TTC549 (cell line): ENCODE measurements at regions not wholly inside any gene's neighbourhood (a gene's known extent, or its start where the extent isn't known, plus 50 kb on each side); places are given as distances from the start of the nearest gene placed in this dataset.
"Not testable (repeated sequence)": the region's sequence is repeated elsewhere in the genome, so short reads cannot be mapped to it uniquely, and the experiment has no call there.

Experiments used
- FAIRE-seq: peaks from 2 replicates; lab custom pipeline; 2012; peaks lifted over from hg19 to GRCh38; lab: Jason Lieb, UNC

DNA sequence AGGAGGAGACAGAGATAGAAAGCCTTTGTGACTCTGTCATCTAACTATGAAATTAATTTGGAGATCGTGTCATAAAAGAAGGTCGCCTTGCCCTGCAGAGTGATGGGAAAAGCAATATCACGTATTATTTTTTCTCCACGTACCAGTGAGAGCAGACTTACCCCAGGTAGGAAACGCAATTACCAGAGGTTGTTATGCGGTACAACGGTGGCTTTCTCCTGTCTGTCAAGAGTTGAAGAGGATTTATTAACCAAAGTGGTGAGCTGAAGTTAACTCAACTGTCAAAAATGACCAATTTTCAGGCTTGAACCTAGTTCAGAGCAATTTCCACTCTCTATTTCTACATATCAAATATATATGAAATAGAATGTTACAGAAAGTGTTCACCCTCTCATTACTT is 282.6 kb upstream of the PFKP start:
- no peak for FAIRE-seq

DNA sequence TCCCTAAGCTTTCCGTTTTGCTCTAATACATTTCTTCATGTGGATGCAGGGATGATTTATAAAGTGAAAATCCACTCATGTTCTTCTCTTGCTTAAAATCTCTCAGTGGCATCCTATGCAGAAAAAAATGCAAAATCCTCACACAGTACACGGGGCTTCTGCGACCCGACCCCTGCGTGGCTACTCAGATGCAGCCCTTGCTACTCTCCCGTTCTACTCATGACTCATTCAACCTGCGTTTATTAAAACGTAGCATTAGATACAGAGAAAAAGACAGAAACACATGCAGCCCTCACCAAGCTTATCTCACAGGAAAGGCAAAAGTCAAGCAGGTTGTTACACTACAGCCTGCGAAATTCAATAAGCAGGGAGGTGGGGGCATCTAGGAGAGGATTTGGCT is 284.4 kb upstream of the PFKP start:
- no peak for FAIRE-seq

DNA sequence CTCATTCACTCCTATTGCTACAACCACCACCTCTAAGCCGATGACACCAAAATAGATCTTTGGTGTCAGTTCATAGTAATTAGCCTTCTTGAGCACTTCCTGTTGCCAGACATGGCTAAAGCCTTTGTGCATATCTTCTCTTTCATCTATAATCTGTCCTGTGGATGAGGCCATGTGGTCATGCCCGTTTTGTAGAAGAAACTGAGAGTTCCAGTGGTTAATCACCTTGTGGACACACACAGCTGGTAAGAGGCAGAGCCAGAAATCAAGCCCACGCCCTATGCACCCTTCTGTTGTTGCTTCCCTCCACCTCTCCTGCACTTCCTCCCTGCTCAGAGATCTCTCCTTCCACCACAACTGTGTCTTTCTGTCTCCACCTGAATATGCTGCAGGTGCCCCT is 285.1 kb upstream of the PFKP start:
- no peak for FAIRE-seq

DNA sequence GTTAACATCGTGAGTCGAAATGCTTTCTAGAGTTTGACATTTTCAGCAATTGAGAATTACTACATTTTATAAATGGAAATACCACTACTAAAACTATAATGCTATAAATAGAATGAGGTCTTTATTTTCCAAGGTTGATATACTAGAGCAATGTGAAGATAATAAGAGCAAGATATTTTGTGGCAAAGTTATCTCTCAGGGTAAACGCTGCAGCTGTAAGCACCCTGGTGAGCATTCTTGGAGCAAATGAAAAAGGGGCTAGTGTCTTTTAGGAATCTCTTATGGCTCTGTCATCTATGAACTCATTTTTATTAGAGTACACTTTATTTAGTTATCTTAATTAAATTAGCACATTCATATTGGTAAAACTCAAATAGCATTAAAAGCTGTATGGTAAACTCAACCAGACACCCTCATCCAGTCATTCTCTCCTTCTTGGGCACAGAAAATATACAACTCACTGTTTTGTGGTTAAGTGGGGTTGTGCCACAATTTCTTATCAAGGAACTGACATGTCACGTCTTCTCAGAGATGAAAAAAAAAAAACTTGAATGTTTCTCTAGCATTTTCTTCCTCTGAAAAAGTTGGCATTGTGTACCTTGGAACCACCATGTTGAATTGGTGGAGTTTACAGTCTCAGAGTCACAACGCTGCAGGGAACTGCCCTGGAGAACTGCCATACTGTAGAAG is 289.5 kb upstream of the PFKP start:
- FAIRE-seq: no peak

DNA sequence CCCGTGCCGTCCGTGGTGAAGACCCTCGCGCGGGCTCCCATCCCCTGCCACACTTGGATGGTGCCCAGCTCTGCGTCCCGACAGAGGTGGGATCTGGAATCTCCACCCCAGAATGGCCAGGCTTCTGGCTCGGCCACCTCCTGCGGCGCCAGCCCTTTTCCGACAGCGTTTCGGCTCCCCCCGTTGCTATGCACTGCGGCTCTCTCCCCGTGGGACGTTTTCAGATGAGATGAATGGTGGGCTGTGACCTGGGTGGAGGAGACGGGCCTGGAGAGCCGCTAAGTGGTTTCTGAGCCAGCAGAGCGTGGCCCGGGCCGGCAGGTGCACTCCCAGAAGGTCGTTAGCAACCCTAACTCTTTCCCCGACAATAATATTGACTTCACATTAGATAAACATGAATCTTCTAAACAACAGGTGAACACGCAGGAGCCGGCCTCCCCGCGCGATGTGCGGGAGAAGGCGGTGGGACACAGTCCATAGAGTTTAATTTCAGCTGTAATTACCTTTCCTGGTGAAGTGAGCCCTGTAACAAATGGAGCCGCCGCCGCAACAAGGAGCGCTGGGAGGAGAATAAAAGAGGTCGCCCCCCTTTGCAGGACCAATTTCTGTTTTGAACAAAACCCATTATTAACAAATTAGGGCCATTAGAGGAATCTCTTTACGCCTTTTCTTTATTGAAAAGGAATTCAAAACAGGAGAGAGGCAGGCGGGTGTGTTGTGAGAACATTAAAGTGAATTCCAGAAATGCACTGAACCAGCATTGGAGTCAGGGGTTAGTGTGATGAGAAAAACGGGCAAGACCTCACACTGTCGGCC is 294.3 kb upstream of the PFKP start:
- no peak for FAIRE-seq

DNA sequence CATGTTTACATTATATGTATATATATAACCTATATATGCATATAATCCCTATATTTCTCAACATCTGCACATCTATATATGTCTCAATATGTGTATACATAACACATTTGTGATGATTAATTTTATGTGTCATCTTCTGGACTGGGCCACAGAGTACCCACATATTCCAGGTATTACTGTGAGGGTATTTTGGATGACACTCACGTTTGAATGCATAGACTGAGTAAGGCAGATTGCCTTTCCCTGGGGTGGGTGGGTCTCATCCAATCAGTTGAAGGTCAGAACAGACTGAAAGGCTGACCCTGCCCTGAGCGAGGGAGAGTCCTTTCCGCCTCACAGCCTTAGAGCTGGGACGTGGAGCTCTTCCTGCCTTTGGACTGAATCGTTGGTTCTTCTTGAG is 295.2 kb upstream of the PFKP start:
- no peak for FAIRE-seq

DNA sequence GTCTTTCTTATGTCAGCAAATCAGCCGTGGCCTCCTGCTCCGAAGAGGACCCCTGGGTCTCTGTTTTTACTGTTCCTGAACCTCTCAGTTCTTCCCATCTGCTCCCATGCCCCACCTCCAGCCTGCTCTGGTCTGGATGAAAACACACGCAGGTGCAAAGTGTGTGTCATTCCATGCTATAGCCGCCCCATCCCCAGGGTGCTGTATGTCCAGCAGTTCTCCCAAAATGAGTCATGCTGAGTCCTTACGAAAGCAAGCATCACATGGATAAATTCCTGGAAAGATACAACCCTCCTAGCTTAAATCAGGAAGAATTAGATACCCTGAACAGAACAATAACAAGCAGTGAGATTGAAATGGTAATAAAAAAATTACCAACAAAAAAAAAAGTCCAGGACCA is 300.1 kb upstream of the PFKP start:
- FAIRE-seq: not testable (repeated sequence)

DNA sequence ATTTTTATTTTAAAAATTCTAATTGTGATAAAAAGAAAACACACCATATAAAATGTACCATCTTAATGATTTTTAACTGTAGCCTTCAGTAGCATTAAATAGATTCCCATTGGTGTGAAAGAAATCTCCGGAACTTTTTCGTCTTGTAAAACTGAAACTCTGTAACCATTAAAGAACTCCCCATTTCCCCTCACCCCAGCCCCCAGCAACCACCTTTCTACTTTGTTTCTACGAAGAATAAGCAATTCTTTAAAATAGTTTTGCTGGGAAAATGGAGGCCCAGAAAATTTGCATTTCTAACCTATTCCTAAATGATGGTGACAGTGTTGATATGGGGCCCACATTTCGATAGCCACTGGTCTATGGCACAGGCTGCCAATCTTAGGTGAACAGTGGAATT is 305.4 kb upstream of the PFKP start:
- no peak for FAIRE-seq

DNA sequence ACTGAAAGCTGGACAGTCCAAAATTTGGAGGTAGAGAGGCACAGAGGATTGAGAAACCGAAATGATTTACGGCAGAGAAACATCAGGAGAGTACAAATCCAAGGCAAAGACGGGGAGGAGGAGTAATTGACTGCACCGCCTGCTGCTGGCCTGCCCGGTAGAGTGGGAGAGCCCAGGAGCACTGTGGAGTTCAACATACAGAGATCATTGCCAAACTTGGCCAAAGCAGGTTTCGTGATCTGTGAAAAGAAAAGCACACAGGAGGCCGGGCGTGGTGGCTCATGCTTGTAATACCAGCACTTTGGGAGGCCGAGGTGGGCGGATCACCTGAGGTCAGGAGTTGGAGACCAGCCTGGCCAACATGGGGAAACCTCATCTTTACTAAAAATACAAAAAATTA is 306.0 kb upstream of the PFKP start:
- FAIRE-seq: no peak

DNA sequence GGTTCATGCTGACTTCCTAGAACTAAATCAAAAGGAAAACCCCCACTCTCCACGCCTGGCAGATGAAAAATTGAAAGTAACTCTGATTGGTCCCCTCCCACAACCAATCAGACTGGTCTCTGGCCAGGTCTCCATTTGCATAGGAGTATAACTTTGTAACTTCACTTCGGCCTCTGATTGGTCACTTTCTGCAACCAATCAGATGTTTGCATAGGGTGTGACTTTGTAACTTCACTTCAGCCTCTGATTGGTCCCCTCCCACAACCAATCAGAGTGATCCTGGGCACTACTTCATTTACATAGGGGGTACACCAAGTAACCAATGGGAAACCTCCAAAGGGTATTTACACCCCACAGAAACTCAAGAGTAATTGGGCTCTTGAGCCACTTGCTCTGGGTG is 306.6 kb upstream of the PFKP start:
- no peak for FAIRE-seq

DNA sequence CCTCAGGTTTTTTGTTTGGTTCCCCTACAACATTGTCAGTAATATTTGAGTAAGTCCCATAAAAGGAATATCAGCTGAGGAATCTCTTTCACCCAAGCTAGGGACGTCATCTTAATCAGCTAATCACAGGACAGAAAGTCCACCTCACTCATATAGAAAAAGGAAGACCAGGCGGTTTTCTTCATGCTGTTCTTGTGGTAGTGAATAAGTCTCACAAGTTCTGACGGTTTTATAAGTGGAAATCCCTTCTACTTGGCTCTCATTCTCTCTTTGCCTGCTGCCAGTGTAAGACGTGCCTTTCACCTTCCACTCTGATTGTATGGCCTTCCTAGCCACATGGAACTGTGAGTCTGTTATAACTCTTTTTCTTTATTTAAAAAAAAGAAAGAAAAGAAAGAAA is 308.1 kb upstream of the PFKP start:
- FAIRE-seq: no peak

DNA sequence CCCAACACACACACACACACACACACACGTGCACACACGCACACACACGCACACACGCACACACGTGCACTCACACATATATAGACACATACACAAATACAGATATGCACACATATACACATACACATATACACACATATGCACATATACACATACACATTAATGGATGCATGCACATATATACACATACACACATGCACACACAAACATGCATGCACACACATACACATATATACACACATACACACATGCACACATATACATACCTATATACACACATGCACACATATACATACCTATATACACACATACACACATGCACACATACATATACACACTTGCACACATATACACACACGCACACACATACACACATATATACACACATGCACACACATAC is 312.4 kb upstream of the PFKP start:
- FAIRE-seq: no peak

DNA sequence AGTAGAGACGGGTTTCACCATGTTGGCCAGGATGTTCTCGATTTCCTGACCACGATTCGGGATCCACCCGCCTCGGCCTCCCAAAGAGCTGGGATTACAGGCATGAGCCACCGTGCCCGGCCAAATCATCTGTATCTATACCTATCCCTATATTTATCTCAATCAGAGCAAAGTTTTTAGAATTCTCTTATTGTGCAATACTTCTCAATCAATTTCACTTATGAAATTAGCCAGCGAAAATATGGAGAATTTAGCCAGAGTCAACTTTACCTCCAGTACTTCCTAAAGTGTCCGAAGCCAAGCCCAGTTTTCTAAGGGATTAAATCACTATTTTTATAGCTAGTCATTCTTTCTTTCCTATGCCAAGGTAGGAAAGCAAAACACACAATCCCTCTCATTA is 319.1 kb upstream of the PFKP start:
- no peak for FAIRE-seq

DNA sequence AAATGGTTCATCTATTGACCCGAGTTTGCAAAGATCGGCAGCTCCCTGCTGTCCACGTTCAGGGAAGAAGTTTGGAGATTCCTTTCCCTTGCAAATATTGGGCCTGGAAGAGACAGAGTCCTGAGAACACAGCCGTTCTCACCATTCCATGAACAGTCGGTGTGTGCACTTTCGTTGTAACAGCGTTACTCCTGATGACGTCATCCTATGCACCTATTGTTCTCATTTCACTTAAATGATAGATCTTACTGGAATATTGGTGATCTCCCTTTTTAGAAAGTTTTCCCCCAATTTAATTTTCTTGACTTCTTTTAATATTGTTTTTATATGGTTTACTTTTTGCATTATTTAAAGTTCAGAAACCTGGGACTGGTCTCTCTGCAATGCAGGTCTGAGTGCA is 320.7 kb upstream of the PFKP start:
- FAIRE-seq: no peak

DNA sequence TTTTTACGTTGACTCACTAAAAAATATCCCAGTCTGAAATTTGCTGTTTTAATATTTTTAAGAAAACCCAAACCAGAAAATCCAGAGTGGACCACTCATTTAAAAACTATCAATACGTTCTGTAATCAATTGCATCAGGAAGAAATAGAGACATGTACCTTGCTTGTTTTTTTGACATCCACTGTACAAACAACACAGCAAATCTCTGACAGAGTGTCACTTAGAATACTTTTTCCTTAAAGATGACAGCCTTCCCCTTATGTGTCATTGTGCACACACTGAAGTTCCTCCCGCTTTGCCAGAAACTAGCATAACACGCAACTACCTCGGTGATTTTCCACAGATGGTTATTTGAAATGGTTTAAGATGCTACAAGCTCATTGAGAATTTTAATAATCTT is 321.7 kb upstream of the PFKP start:
- no peak for FAIRE-seq

DNA sequence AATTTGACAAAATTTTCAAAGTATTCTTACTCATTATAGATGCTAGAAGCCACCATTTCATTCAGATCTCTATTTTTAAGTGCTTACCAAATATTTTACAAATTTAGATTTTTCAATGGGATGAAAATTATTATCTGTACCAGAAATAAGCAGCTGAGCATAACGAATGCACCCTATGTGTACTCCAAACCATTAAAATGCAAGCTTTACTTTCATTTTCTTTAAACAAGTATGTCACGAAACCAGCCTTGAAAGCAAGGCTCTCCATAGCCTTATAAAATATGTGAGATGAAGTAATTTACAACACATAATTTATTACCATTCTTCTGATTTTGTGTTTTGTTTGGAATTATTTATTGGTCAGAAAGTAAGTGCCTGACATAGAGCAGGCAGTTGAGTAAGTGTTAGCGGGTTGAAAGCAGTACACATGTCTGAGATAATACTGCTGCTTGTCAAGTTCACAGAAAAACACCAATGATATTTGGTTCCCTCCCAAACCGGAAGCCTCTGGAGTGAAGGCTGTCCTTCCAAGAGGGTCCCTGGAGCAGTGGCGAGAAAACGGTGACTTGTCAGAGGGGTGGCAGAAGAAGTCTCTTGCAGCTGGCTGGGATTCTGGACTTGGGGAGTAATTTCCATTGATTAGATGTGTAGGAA is 322.7 kb upstream of the PFKP start:
- FAIRE-seq: no peak

DNA sequence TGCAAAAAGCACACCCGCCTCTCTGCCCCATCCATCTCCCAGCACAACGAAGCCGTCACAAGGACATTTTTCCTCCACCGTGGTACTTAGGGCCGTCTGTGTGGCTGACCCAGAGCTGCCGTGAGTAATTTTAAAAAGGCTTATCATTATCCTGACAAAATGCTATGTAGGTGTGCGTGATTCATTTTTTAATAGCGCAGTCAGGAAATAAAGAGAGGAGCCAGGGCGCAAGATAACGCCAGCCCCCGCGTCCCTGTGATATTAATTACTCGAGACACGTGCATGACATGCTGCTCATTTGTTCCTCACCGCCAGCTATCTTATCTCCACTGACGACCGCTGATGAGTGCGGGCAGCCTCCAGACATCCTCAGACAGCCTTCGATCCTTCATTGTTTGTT is 332.7 kb upstream of the PFKP start:
- no peak for FAIRE-seq

DNA sequence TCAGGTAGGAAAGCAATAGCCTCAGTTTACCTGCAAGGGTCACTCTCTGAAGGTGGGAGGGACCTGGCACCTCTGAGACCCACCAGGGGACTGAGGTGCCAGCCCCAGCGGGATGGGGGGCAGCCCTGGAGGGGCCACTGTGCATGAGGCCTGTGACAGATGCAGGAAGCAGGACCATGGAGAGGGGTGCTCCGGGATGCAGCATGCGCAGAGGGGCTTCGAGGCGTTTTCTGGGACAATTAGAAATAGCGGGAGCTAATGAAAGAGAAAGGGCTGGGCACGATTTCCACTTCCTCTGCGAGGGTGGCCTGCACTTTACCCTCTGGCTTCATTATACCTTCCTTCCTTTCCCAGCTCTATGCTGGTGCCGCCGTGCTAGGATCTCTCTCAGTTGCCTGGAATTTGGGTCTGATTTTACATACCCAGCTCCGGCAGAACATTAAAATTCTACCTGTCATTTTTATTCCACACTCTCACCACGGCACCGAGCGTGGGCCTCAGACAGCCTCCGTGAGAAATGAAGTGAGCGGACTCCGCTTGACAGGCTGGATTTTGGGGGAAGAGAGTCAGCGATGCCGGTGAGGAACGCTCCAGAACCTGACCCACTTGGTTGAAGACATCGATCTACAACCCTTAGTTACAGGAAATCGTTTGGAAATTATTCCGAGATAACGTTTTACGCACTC is 333.9 kb upstream of the PFKP start:
- FAIRE-seq: no peak

DNA sequence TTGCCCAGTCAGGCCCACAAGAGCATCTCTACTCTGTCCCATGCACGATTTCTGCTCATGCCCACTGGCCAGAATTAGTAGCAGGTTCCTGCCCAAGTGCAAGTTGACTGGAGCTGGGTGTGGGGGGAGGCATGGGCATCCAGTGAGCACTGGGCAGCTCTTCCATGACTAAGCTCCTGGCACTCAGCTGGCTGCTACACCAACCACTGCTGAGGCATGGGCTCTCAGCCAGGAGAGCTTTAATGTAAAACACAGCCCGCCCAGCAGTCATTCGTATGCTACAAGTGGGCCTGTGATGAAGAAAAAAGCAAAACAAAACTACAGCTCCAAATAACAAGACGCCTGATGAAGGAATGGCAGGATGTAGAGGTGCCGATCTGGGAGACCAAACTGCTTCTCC is 335.4 kb upstream of the PFKP start:
- no peak for FAIRE-seq

DNA sequence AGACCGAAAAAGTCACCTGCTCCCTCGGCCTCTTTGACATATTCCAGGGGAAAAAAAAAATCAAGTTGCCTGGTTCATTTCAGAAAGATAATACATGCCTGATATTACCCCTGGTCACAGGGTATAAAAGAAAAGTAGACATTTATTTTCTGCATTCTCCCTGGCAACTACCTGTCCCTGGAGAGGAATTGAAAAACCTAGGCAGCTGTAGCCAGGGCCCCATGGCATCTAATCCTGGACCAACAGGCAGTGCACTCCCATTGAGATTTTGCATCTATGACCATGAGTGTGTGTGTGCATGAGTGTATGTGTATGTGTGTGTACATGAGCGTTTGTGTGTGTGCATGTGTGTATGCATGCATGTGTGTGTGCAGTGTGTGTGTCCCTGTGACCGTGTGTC is 338.2 kb upstream of the PFKP start:
- no peak for FAIRE-seq

DNA sequence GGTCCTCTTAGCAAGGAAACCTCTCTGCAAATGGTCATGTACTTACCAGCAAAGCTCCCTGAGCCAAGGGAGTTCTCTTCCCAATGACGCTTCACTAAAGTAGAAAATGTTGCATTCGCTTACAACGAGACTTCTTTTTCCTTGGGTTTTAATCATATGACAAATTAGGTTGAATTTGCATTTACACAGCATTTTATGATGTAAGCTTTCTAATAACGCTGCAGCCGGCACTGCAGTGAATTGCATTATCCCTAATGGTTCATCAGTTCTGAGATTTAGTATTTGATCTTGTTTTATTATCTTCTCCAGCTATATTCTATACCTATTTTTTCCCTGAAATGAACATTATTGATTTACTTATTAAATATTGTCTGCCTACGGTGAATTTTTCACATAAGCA is 339.3 kb upstream of the PFKP start:
- FAIRE-seq: no peak

DNA sequence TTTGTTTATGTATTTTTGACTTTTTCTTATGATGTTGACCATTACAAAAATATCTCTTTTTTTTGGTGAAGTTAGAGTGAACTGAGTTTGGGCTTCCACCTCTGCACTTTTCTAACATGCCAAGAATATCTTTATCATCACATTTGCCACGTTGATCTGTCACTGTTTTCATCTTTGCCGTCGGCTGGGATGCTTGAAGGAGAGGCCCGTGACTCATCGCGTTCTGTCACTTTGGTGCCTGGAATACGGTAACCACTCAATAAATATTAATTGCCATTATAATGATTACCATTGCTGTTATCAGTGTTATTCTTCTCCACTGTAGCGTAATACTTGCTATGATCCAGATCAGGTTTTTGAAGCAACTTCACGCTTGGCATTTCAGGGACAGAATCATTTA is 350.8 kb upstream of the PFKP start:
- no peak for FAIRE-seq

DNA sequence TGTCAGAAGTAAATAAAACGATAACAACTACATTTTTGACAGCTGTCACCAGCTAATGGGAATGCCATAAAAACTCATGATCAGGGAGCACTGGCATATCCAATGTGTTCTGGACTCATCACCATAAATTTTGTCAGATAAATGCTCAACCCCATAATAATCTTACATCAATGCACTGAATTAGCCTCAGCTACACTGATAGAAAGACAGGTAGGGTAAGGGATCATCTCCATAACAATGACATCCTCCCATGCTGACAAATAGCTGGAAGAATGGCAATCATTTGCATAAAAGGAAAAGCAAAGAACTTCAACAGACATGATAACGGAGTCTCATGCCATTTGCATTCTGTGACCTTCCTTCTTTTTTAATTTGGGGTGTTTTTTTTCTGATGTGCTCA is 352.8 kb upstream of the PFKP start:
- no peak for FAIRE-seq
